Hepatocyte (in vitro differentiated cells): ENCODE measurements at regions not wholly inside any gene's neighbourhood (a gene's known extent, or its start where the extent isn't known, plus 50 kb on each side); places are given as distances from the start of the nearest gene placed in this dataset.

ENCODE experiments used
- DNase-seq: peaks from one replicate; pipeline ENCODE4 v3.0.0-alpha.2; 2016; ENCODE audit warnings: low spot score
- H2AFZ ChIP-seq: fragments of 200-600 bp; sonication (generic); 2 replicates; pipeline ENCODE4 v1.6.0; 2016; ENCODE audit warnings: antibody characterized with exemption, mild to moderate bottlenecking
- H3K27ac ChIP-seq: fragments of 200-600 bp; sonication (generic); 2 replicates; pipeline ENCODE4 v1.5.1; 2016; ENCODE audit warnings: mild to moderate bottlenecking
- H3K27me3 ChIP-seq: fragments of 200-600 bp; sonication (generic); 2 replicates; pipeline ENCODE4 v1.6.1; 2016
- H3K36me3 ChIP-seq: fragments of 200-600 bp; sonication (generic); replicated peaks from 2 replicates; pipeline ENCODE4 v1.5.1; 2016; ENCODE audit warnings: low read depth; ENCODE audit not compliant: insufficient read depth
- H3K4me1 ChIP-seq: fragments of 200-600 bp; sonication (generic); 2 replicates; pipeline ENCODE4 v1.5.1; 2016; ENCODE audit warnings: mild to moderate bottlenecking, moderate library complexity; ENCODE audit not compliant: insufficient read depth
- H3K4me2 ChIP-seq: fragments of 200-600 bp; sonication (generic); 2 replicates; pipeline ENCODE4 v1.6.0; 2016
- H3K4me3 ChIP-seq: fragments of 200-600 bp; sonication (generic); 2 replicates; pipeline ENCODE4 v1.5.1; 2016; ENCODE audit warnings: mild to moderate bottlenecking
- H3K79me2 ChIP-seq: fragments of 200-600 bp; sonication (generic); 2 replicates; pipeline ENCODE4 v1.6.0; 2017; ENCODE audit warnings: mild to moderate bottlenecking
- H3K9me2 ChIP-seq: fragments of 200-600 bp; sonication (generic); replicated peaks from 2 replicates; pipeline ENCODE4 v1.6.0; 2017; ENCODE audit warnings: mild to moderate bottlenecking; ENCODE audit not compliant: insufficient read depth
- H3K9me3 ChIP-seq: fragments of 200-600 bp; sonication (generic); 2 replicates; pipeline ENCODE4 v1.5.1; 2016; ENCODE audit warnings: low read depth, mild to moderate bottlenecking
- H4K20me1 ChIP-seq: fragments of 200-600 bp; sonication (generic); 2 replicates; pipeline ENCODE4 v1.6.0; 2016; ENCODE audit warnings: mild to moderate bottlenecking; ENCODE audit not compliant: insufficient read depth, poor library complexity, severe bottlenecking
- CTCF ChIP-seq: fragments of 200-600 bp; sonication (generic); IDR thresholded peaks from 2 replicates; pipeline ENCODE4 v1.5.1; 2016; ENCODE audit warnings: antibody characterized with exemption, mild to moderate bottlenecking; ENCODE audit not compliant: poor library complexity
- EZH2 ChIP-seq: fragments of 200-600 bp; sonication (generic); IDR thresholded peaks from 2 replicates; pipeline ENCODE4 v1.6.1; 2016; ENCODE audit warnings: antibody characterized with exemption, mild to moderate bottlenecking, borderline replicate concordance
- EZH2phosphoT487 ChIP-seq: fragments of 200-600 bp; sonication (generic); IDR thresholded peaks from one replicate; pipeline ENCODE4 v1.6.1; 2018; ENCODE audit warnings: antibody characterized with exemption, mild to moderate bottlenecking, low read depth, moderate library complexity; ENCODE audit not compliant: unreplicated experiment, severe bottlenecking
- WGBS: methylation state at CpG from one replicate; pipeline ENCODE4 v1.1.6; 2016; ENCODE audit warnings: low lambda C conversion rate; ENCODE audit errors: missing lambda C conversion rate; 5-methylcytosine and 5-hydroxymethylcytosine counted together

GRCh38 chr16:54792811-54793210, 137.9 kb upstream of the IRX5 start:
- Histone ChIP-seq H3K79me2 (no peaks in the 10 kb centered on the region), H3K4me2 (no peak overlapping the region), H3K4me3 (no peak overlapping the region), H3K9me2 (no peaks in the 10 kb centered on the region), H3K27ac (no peak overlapping the region), H3K4me1 (peaks cover 7% of the 10 kb centered on the region), H2AFZ (no peak overlapping the region), H3K27me3 (no peaks in the 10 kb centered on the region), H3K9me3 (no peaks in the 10 kb centered on the region), H3K36me3 (no peaks in the 10 kb centered on the region), H4K20me1 (no peaks in the 10 kb centered on the region)
- no peak for DNase-seq
- TF ChIP-seq EZH2phosphoT487 = no peak
- no peak for TF ChIP-seq EZH2
- TF ChIP-seq CTCF = no peak
- WGBS = 97% methylated on average over 2 of the region's 2 CpGs

- Histone ChIP-seq H3K27ac (no peak overlapping the region), H3K9me2 (no peaks in the 10 kb centered on the region), H3K36me3 (no peaks in the 10 kb centered on the region), H3K79me2 (no peaks in the 10 kb centered on the region), H2AFZ (no peak overlapping the region), H4K20me1 (no peaks in the 10 kb centered on the region), H3K9me3 (no peaks in the 10 kb centered on the region), H3K4me1 (no peaks in the 10 kb centered on the region), H3K4me2 (no peak overlapping the region), H3K4me3 (no peak overlapping the region), H3K27me3 (no peaks in the 10 kb centered on the region)
- WGBS = 94% methylated on average over 1 of the region's 1 CpG
- DNase-seq = no peak
- no peak for TF ChIP-seq EZH2phosphoT487
- no peak for TF ChIP-seq EZH2
- no peak for TF ChIP-seq CTCF
These were observed 143.6 kb upstream of the IRX5 start for GRCh38 chr16:54787045-54787444.

GRCh38 chr16:54783980-54784379, 146.7 kb upstream of the IRX5 start:
- Histone ChIP-seq H3K4me1 (no peaks in the 10 kb centered on the region), H2AFZ (no peak overlapping the region), H3K4me3 (no peak overlapping the region), H3K27me3 (no peaks in the 10 kb centered on the region), H4K20me1 (no peaks in the 10 kb centered on the region), H3K9me2 (no peaks in the 10 kb centered on the region), H3K79me2 (no peaks in the 10 kb centered on the region), H3K4me2 (no peak overlapping the region), H3K9me3 (no peaks in the 10 kb centered on the region), H3K27ac (no peak overlapping the region), H3K36me3 (no peaks in the 10 kb centered on the region)
- WGBS = 98% methylated on average over 2 of the region's 2 CpGs
- no peak for TF ChIP-seq CTCF
- no peak for TF ChIP-seq EZH2
- no peak for DNase-seq

GRCh38 chr16:54783226-54783625, 147.4 kb upstream of the IRX5 start:
- Histone ChIP-seq H3K4me3 (no peak overlapping the region), H3K9me3 (no peaks in the 10 kb centered on the region), H4K20me1 (no peaks in the 10 kb centered on the region), H3K4me2 (no peak overlapping the region), H3K36me3 (no peaks in the 10 kb centered on the region), H2AFZ (no peak overlapping the region), H3K79me2 (no peaks in the 10 kb centered on the region), H3K4me1 (no peaks in the 10 kb centered on the region), H3K27me3 (no peaks in the 10 kb centered on the region), H3K27ac (no peak overlapping the region), H3K9me2 (no peaks in the 10 kb centered on the region)
- 91% methylated on average over 3 of the region's 3 CpGs for WGBS
- TF ChIP-seq EZH2 (no peak), CTCF (no peak), EZH2phosphoT487 (no peak)
- DNase-seq = no peak
